HepG2 (cell line): ENCODE measurements at regions not wholly inside any gene's neighbourhood (a gene's known extent, or its start where the extent isn't known, plus 50 kb on each side); places are given as distances from the start of the nearest gene placed in this dataset.

Experiments used
- ATAC-seq: fragments of 200-7000 bp; cut with Tn5 transposase; 3 replicates; pipeline ENCODE4 v1.9.1; 2020; ENCODE audit warnings: mild to moderate bottlenecking, moderate library complexity
- BruUV-seq: library from RNA; stranded (reverse); fragments of 400-500 nt; replicated peaks from 2 replicates; lab custom pipeline; 2021; lab: Mats Ljungman, UMichigan
- CTCF ChIA-PET: fragments of 300-600 bp; formaldehyde crosslinking; extraction: SDS; loops from one replicate; lab custom pipeline; 2021; ENCODE audit warnings: low total read pairs, inconsistent platforms, low intra/inter-chr PET ratio; lab: Yijun Ruan, JAX
- POLR2A ChIA-PET: fragments of 350-600 bp; sonication (Branson Sonifier 250); formaldehyde crosslinking; loops from one replicate; lab custom pipeline; 2020; ENCODE audit warnings: antibody characterized with exemption, inconsistent platforms; lab: Yijun Ruan, JAX
- DNase-seq: peaks from one replicate; pipeline ENCODE4 v3.0.0-alpha.2; 2015; ENCODE audit warnings: low spot score
- FAIRE-seq: peaks from 3 replicates; lab custom pipeline; 2011; peaks lifted over from hg19 to GRCh38; lab: Jason Lieb, UNC
- H2AFZ ChIP-seq: one replicate; pipeline ENCODE4 v1.6.1; 2011; ENCODE audit warnings: low read length, inconsistent platforms
- H3K27ac ChIP-seq: fragments of 300-600 bp; 3 replicates; pipeline ENCODE4 v1.8.0; 2011; ENCODE audit warnings: mixed run types, mild to moderate bottlenecking, mixed read lengths, low read length, inconsistent platforms; ENCODE audit not compliant: insufficient read depth; ENCODE audit errors: extremely low read length
- H3K27me3 ChIP-seq, 2 experiments: fragments of 200-600 bp in 1 of 2; 2 replicates in 1 of 2; 3 replicates in 1 of 2; pipeline versions ENCODE4 v1.6.0 to v1.8.0; 2011; ENCODE audit warnings: low read length in 2 of 2, mild to moderate bottlenecking in 2 of 2, moderate library complexity in 2 of 2, inconsistent platforms in 1 of 2; ENCODE audit not compliant: insufficient read depth in 2 of 2, control insufficient read depth in 1 of 2
- H3K36me3 ChIP-seq, 2 experiments: fragments of 200-600 bp in 1 of 2; replicated peaks in 1 of 2; 2 replicates in 1 of 2; 3 replicates in 1 of 2; pipeline versions ENCODE4 v1.5.1 to v1.8.0; 2011; ENCODE audit warnings: low read length in 2 of 2, inconsistent platforms in 1 of 2; ENCODE audit not compliant: insufficient read depth in 2 of 2, control insufficient read depth in 1 of 2
- H3K4me1 ChIP-seq: 2 replicates; pipeline ENCODE4 v1.5.1; 2012; ENCODE audit warnings: low read length, inconsistent platforms; ENCODE audit not compliant: insufficient read depth
- H3K4me2 ChIP-seq: 2 replicates; pipeline ENCODE4 v1.6.0; 2011; ENCODE audit warnings: low read depth, low read length, inconsistent platforms
- H3K4me3 ChIP-seq, 3 experiments: fragments of 200-600 bp in 1 of 3; sonication (generic), shearing (Covaris generic) in 1 of 3; replicated peaks in 1 of 3; 2 replicates each; pipeline ENCODE4 v1.5.1; 2011 to 2016; ENCODE audit warnings: low read length in 3 of 3, inconsistent platforms in 2 of 3, low read depth in 2 of 3, mild to moderate bottlenecking in 2 of 3, control low read depth in 1 of 3, mixed read lengths in 1 of 3; ENCODE audit not compliant: insufficient read depth in 1 of 3
- H3K79me2 ChIP-seq: one replicate; pipeline ENCODE4 v1.6.1; 2011; ENCODE audit warnings: low read length, inconsistent platforms; ENCODE audit not compliant: insufficient read depth
- H3K9ac ChIP-seq: 2 replicates; pipeline ENCODE4 v1.6.0; 2011; ENCODE audit warnings: mild to moderate bottlenecking, low read depth, low read length, inconsistent platforms; ENCODE audit not compliant: insufficient read depth
- H3K9me3 ChIP-seq: 2 replicates; pipeline ENCODE4 v1.5.1; 2012; ENCODE audit warnings: mild to moderate bottlenecking, low read length
- H4K20me1 ChIP-seq: 2 replicates; pipeline ENCODE4 v1.6.0; 2011; ENCODE audit warnings: inconsistent platforms, mild to moderate bottlenecking, low read length, moderate library complexity; ENCODE audit not compliant: insufficient read depth
- BRCA1 ChIP-seq: sonication (generic); formaldehyde crosslinking; IDR thresholded peaks from 2 replicates; pipeline ENCODE4 v1.4.0; 2020; ENCODE audit warnings: missing genetic modification reagents
- EP300 ChIP-seq, 3 experiments: sonication (generic) in 1 of 3; formaldehyde crosslinking in 1 of 3; IDR thresholded peaks; 2 replicates each; pipeline versions ENCODE4 v1.5.1 to v1.6.1; 2011 to 2020; ENCODE audit warnings: low read depth in 2 of 3, low read length in 2 of 3, borderline replicate concordance in 1 of 3, improper control_type of control experiment in 1 of 3, mild to moderate bottlenecking in 1 of 3, missing genetic modification reagents in 1 of 3, moderate library complexity in 1 of 3
- JUNB ChIP-seq: sonication (generic); formaldehyde crosslinking; IDR thresholded peaks from 2 replicates; pipeline ENCODE4 v1.8.0; 2022; ENCODE audit warnings: missing genetic modification reagents, mild to moderate bottlenecking, borderline replicate concordance
- KLF16 ChIP-seq, 2 experiments: sonication (generic) in 1 of 2; formaldehyde crosslinking in 1 of 2; IDR thresholded peaks; 2 replicates each; pipeline versions ENCODE4 v1.6.1 to v1.8.0; 2016 to 2023; ENCODE audit warnings: missing genetic modification reagents in 2 of 2, missing compliant biosample characterization in 1 of 2
- MTF1 ChIP-seq: sonication (generic); formaldehyde crosslinking; IDR thresholded peaks from 2 replicates; pipeline ENCODE4 v1.5.0; 2020; ENCODE audit warnings: missing genetic modification reagents
- REPIN1 ChIP-seq: sonication (generic); formaldehyde crosslinking; IDR thresholded peaks from 2 replicates; pipeline ENCODE4 v1.8.0; 2022; ENCODE audit warnings: missing genetic modification reagents, low read depth, mild to moderate bottlenecking, borderline replicate concordance
- SMARCC2 ChIP-seq: fragments of 450-650 bp; IDR thresholded peaks from 2 replicates; pipeline ENCODE4 v1.6.1; 2017; ENCODE audit warnings: antibody characterized with exemption, mild to moderate bottlenecking
- SYNCRIP ChIP-seq: fragments of 200-400 bp; formaldehyde crosslinking; IDR thresholded peaks from 2 replicates; pipeline ENCODE4 v1.6.1; 2018; ENCODE audit warnings: mild to moderate bottlenecking, low read depth, low read length; ENCODE audit not compliant: insufficient read depth
- TBL1XR1 ChIP-seq: fragments of 150-350 bp; IDR thresholded peaks from 2 replicates; pipeline ENCODE4 v1.6.1; 2014; ENCODE audit warnings: borderline replicate concordance, low read length; ENCODE audit not compliant: partially characterized antibody
- ZNF354B ChIP-seq: sonication (generic); formaldehyde crosslinking; IDR thresholded peaks from 2 replicates; pipeline ENCODE4 v1.8.0; 2022; ENCODE audit warnings: mild to moderate bottlenecking, missing genetic modification reagents
- ZNF619 ChIP-seq: sonication (generic); formaldehyde crosslinking; IDR thresholded peaks from 2 replicates; pipeline ENCODE4 v1.4.0; 2020; ENCODE audit warnings: mild to moderate bottlenecking, missing genetic modification reagents
- ZNF747 ChIP-seq: sonication (generic); formaldehyde crosslinking; IDR thresholded peaks from 2 replicates; pipeline ENCODE4 v1.8.1; 2023; ENCODE audit warnings: missing genetic modification reagents, mild to moderate bottlenecking, borderline replicate concordance
- ZNF761 ChIP-seq: sonication (generic); formaldehyde crosslinking; conservative IDR thresholded peaks from 2 replicates; pipeline ENCODE4 v1.4.0; 2020; ENCODE audit warnings: mild to moderate bottlenecking, missing genetic modification reagents
- WGBS: methylation state at CpG from one replicate; pipeline ENCODE4 v1.1.6; 2017; ENCODE audit warnings: low lambda C conversion rate; 5-methylcytosine and 5-hydroxymethylcytosine counted together
- in situ Hi-C: cut with HindIII; loops from 2 replicates; pipeline ENCODE4 v1.10.0; 2017; ENCODE audit warnings: low pct_unique_long_range_greater_than_20kb; ENCODE audit not compliant: extremely low pct_ligation_motif_present
- intact Hi-C: fragments of 100-400 bp; cut with micrococcal nuclease; formaldehyde crosslinking; loops from one replicate; pipeline ENCODE4 v1.10.0; 2022; ENCODE audit not compliant: unreplicated experiment
- TF ChIP-seq, protein P1 (sequence below): sonication (generic); formaldehyde crosslinking; IDR thresholded peaks from 2 replicates; pipeline ENCODE4 v1.5.0; 2020; ENCODE audit warnings: mild to moderate bottlenecking, missing genetic modification reagents, borderline replicate concordance
- TF ChIP-seq, protein P2 (sequence below): fragments of 450-650 bp; IDR thresholded peaks from 2 replicates; pipeline ENCODE4 v1.6.1; 2017; ENCODE audit warnings: mild to moderate bottlenecking
- TF ChIP-seq, protein P3 (sequence below): sonication (generic); formaldehyde crosslinking; IDR thresholded peaks from 2 replicates; pipeline ENCODE4 v1.4.0; 2020; ENCODE audit warnings: missing genetic modification reagents, borderline replicate concordance

DNA sequence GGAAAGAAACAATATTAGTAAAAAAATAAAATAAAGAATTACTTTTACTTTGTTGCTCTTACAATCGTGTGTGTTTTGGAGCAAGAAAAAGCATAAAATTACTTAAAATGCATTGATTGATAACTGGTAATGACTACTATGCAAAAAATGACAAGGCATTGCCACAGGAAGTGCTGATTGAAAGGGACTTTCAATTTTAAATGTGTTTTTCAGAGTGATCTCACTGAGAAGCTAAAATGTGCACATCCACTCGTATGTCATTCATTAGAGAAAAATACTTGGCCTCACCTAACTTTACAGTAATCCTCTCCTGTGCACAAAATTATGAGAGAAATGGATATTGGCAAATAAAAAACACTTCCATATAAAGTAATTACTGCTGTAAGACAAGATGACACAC, 934.9 kb downstream of the SLITRK6 start:
- in situ Hi-C loops: no loop called here
- no peak overlapping the region for H2AFZ ChIP-seq
- POLR2A ChIA-PET: no interaction called here
- TF ChIP-seq BRCA1 (CRISPR knock-in tag) (no peak), SYNCRIP (no peak), EP300 (IDR thresholded peaks at IDR 0.05; ENCODE audit: low read depth in 2 of 2, low read length in 2 of 2) (no peak), EP300 (CRISPR knock-in tag; IDR thresholded peaks at IDR 0.05; ENCODE audit: borderline replicate concordance) (no peak), TBL1XR1 (no peak), MTF1 (CRISPR knock-in tag) (no peak), ZNF354B (CRISPR knock-in tag) (no peak), ZNF619 (no peak), KLF16 (CRISPR knock-in tag; IDR thresholded peaks at IDR 0.05) (no peak), ZNF747 (CRISPR knock-in tag) (no peak), JUNB (CRISPR knock-in tag) (no peak), REPIN1 (CRISPR knock-in tag) (no peak), SMARCC2 (no peak), ZNF761 (CRISPR knock-in tag) (no peak)
- TF ChIP-seq, protein P1, sequence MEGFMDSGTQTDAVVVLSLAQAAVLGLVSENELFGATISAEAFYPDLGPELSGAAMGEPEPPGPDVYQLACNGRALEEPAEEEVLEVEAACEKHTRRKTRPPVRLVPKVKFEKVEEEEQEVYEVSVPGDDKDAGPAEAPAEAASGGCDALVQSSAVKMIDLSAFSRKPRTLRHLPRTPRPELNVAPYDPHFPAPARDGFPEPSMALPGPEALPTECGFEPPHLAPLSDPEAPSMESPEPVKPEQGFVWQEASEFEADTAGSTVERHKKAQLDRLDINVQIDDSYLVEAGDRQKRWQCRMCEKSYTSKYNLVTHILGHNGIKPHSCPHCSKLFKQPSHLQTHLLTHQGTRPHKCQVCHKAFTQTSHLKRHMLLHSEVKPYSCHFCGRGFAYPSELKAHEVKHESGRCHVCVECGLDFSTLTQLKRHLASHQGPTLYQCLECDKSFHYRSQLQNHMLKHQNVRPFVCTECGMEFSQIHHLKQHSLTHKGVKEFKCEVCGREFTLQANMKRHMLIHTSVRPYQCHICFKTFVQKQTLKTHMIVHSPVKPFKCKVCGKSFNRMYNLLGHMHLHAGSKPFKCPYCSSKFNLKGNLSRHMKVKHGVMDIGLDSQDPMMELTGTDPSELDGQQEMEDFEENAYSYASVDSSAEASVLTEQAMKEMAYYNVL (CRISPR knock-in tag): no peak
- TF ChIP-seq, protein P2, sequence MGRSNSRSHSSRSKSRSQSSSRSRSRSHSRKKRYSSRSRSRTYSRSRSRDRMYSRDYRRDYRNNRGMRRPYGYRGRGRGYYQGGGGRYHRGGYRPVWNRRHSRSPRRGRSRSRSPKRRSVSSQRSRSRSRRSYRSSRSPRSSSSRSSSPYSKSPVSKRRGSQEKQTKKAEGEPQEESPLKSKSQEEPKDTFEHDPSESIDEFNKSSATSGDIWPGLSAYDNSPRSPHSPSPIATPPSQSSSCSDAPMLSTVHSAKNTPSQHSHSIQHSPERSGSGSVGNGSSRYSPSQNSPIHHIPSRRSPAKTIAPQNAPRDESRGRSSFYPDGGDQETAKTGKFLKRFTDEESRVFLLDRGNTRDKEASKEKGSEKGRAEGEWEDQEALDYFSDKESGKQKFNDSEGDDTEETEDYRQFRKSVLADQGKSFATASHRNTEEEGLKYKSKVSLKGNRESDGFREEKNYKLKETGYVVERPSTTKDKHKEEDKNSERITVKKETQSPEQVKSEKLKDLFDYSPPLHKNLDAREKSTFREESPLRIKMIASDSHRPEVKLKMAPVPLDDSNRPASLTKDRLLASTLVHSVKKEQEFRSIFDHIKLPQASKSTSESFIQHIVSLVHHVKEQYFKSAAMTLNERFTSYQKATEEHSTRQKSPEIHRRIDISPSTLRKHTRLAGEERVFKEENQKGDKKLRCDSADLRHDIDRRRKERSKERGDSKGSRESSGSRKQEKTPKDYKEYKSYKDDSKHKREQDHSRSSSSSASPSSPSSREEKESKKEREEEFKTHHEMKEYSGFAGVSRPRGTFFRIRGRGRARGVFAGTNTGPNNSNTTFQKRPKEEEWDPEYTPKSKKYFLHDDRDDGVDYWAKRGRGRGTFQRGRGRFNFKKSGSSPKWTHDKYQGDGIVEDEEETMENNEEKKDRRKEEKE: no peak
- TF ChIP-seq, protein P3, sequence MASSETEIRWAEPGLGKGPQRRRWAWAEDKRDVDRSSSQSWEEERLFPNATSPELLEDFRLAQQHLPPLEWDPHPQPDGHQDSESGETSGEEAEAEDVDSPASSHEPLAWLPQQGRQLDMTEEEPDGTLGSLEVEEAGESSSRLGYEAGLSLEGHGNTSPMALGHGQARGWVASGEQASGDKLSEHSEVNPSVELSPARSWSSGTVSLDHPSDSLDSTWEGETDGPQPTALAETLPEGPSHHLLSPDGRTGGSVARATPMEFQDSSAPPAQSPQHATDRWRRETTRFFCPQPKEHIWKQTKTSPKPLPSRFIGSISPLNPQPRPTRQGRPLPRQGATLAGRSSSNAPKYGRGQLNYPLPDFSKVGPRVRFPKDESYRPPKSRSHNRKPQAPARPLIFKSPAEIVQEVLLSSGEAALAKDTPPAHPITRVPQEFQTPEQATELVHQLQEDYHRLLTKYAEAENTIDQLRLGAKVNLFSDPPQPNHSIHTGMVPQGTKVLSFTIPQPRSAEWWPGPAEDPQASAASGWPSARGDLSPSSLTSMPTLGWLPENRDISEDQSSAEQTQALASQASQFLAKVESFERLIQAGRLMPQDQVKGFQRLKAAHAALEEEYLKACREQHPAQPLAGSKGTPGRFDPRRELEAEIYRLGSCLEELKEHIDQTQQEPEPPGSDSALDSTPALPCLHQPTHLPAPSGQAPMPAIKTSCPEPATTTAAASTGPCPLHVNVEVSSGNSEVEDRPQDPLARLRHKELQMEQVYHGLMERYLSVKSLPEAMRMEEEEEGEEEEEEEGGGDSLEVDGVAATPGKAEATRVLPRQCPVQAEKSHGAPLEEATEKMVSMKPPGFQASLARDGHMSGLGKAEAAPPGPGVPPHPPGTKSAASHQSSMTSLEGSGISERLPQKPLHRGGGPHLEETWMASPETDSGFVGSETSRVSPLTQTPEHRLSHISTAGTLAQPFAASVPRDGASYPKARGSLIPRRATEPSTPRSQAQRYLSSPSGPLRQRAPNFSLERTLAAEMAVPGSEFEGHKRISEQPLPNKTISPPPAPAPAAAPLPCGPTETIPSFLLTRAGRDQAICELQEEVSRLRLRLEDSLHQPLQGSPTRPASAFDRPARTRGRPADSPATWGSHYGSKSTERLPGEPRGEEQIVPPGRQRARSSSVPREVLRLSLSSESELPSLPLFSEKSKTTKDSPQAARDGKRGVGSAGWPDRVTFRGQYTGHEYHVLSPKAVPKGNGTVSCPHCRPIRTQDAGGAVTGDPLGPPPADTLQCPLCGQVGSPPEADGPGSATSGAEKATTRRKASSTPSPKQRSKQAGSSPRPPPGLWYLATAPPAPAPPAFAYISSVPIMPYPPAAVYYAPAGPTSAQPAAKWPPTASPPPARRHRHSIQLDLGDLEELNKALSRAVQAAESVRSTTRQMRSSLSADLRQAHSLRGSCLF (CRISPR knock-in tag): no peak

More for the DNA sequence above, 934.9 kb downstream of the SLITRK6 start:
- H3K36me3 ChIP-seq: no peaks in the 10 kb centered on the region
- H3K27ac ChIP-seq: no peak overlapping the region
- CTCF ChIA-PET: no interaction called here
- H3K79me2 ChIP-seq: no peaks in the 10 kb centered on the region
- DNase-seq (no peak), ATAC-seq (no peak), FAIRE-seq (no peak)
- no peaks in the 10 kb centered on the region for H3K4me1 ChIP-seq
- no peak overlapping the region for H3K9ac ChIP-seq
- no peak overlapping the region for H3K4me2 ChIP-seq
- intact Hi-C loops: no loop called here
- H3K9me3 ChIP-seq: no peaks in the 10 kb centered on the region
- no peaks in the 10 kb centered on the region; a peak in 1 of 5 replicates for H3K27me3 ChIP-seq
- BruUV-seq: no TSS peak
- no peak overlapping the region for H3K4me3 ChIP-seq
- no peaks in the 10 kb centered on the region for H4K20me1 ChIP-seq
- 0% methylated on average over 2 of the region's 2 CpGs for WGBS
